ENCODE measurements at regions not wholly inside any gene's neighbourhood (a gene's known extent, or its start where the extent isn't known, plus 50 kb on each side); places are given as distances from the start of the nearest gene placed in this dataset.
"Not testable (repeated sequence)": the region's sequence is repeated elsewhere in the genome, so short reads cannot be mapped to it uniquely, and the experiment has no call there.

DNA sequence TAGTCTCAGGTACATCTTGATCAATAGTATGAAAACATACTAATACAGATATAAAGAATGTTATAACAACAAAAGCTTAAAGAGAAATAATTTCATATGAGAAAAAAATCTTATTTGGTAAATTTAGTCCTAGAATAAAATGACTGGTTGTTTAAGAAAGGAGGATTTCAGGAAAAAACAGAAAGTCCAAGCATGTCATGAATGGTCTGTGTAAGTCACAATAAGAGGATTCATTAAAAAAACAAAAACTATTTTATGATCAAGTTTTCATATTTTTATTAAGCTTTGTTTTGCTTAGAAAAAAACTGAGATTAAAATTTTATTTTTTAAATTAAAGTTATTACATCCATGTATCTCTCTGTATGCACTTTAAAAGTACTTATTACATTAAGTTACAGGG is 353.9 kb upstream of the SPHKAP start:
- H3K27me3 Mint-ChIP-seq (ENCODE audit: low read depth), result no peaks in the 10 kb centered on the region
- H3K36me3 Mint-ChIP-seq (ENCODE audit: low read depth), result no peaks in the 10 kb centered on the region
- CTCF ChIA-PET, result no interaction called here
- no peak overlapping the region for H3K27ac Mint-ChIP-seq
- H3K9me3 Mint-ChIP-seq, result peaks cover 3% of the 10 kb centered on the region
- H3K4me1 Mint-ChIP-seq (ENCODE audit: low read depth), result no peaks in the 10 kb centered on the region
- intact Hi-C loops (cut with micrococcal nuclease), result no loop called here
- no peak for DNase-seq
- no peak overlapping the region for H3K4me3 Mint-ChIP-seq

DNA sequence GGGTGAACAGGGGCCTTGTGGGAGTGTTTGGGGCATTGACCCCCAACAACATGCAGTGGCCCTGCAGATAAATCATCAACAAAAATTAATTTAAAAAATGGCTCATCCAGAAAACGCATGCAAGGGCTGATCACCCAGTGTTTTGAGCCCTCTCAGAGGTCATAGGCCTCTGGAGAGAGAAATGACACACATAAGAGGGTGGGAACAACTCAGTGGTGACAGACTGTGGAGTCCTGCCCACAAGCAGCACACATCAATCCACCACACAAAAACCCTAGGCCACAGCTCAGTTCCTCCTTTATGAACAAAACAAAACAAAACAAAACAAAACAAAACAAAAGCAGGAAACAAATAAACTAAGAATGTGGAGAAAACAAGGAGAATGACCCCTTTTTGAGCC is 351.7 kb upstream of the SPHKAP start:
- CTCF ChIA-PET, result no interaction called here
- intact Hi-C loops (cut with micrococcal nuclease), result no loop called here
- Mint-ChIP-seq H3K4me3 (no peak overlapping the region), H3K4me1 (ENCODE audit: low read depth) (no peaks in the 10 kb centered on the region), H3K36me3 (ENCODE audit: low read depth) (no peaks in the 10 kb centered on the region), H3K9me3 (peaks cover 3% of the 10 kb centered on the region), H3K27me3 (ENCODE audit: low read depth) (no peaks in the 10 kb centered on the region), H3K27ac (no peak overlapping the region)
- DNase-seq, result no peak

DNA sequence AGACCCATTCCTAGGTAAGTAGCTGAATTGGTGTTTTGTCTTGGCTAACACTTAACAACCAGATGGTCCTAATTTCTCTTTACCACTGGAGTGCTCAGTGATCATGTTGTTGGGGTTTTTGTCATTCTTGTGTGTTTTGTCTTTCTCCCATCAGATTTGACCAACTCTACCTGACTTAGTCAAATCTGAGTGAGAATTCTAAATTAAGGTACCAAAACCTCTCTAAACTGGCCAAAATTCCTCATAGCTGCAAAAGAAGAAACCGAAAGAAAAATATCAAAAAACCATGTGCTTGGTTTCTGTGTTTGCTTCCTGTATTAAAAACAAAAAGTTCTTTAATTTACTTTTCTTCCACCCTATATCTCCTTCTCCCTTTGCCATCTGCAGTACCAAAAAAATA is 350.7 kb upstream of the SPHKAP start:
- DNase-seq, result no peak
- intact Hi-C loops (cut with micrococcal nuclease), result no loop called here
- Mint-ChIP-seq H3K9me3 (peaks cover 3% of the 10 kb centered on the region), H3K36me3 (ENCODE audit: low read depth) (no peaks in the 10 kb centered on the region), H3K27ac (no peak overlapping the region), H3K4me1 (ENCODE audit: low read depth) (no peaks in the 10 kb centered on the region), H3K27me3 (ENCODE audit: low read depth) (no peaks in the 10 kb centered on the region), H3K4me3 (no peak overlapping the region)
- CTCF ChIA-PET, result no interaction called here

DNA sequence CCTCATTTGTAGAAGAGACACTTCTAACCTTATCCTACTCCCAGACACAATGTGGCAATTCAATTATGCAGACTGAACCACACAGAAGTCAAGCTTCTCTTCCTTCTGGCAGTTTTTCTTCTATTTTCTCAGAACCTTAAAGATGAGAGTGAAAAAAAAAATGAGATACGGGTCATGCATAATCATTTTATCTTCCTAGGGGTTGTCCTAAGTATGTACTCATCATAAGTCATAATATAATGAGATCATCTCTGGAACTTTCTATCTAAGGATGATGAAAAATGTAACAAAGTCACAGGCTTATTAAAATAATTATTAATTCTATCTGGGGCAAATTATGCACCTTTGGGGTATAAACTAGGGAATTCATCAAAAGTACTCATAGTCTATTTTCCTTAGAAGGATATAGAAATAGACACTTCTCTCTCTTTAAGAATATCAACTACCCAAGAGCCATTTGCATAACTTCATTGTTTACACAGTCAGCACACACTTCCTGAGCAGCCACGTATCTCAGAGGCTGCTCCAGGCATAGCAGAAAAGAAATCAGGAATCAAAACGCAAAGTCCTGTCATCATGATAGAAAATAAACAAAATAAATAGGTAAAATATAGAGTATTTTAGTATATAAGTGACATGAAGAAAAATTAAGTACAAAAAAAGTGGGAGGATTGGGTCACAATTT is 345.9 kb upstream of the SPHKAP start:
- Mint-ChIP-seq H3K27ac (no peak overlapping the region), H3K36me3 (ENCODE audit: low read depth) (no peaks in the 10 kb centered on the region)
- intact Hi-C loops (cut with micrococcal nuclease), result no loop called here

DNA sequence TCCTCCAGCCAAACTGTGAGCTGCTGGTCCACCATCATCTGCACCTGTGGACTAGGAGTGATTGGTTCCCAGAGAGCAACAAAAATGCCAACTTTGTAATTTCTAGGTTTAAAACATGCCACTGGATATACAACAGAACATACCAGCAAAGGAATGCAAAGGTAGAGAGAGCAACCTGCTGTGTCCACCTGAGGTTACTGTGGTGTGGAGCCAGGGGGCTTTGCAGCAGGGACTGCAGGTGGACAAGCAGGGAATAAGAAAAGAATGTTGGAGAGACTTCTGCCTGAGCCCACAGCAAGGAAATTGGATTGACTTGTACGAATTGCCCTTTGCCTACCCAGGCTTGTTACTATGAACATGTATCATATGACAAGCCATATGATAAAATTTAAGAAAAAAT is 345.2 kb upstream of the SPHKAP start:
- H3K4me1 Mint-ChIP-seq (ENCODE audit: low read depth), result no peaks in the 10 kb centered on the region
- CTCF ChIA-PET, result no interaction called here
- peaks cover 2% of the 10 kb centered on the region for H3K9me3 Mint-ChIP-seq
- intact Hi-C loops (cut with micrococcal nuclease), result no loop called here
- no peak overlapping the region for H3K4me3 Mint-ChIP-seq
- H3K27ac Mint-ChIP-seq, result no peak overlapping the region
- DNase-seq, result no peak
- H3K36me3 Mint-ChIP-seq (ENCODE audit: low read depth), result no peaks in the 10 kb centered on the region
- no peaks in the 10 kb centered on the region for H3K27me3 Mint-ChIP-seq (ENCODE audit: low read depth)

More for the DNA sequence above, 345.9 kb upstream of the SPHKAP start:
- no peaks in the 10 kb centered on the region for H3K9me3 Mint-ChIP-seq
- no peaks in the 10 kb centered on the region for H3K4me1 Mint-ChIP-seq (ENCODE audit: low read depth)
- no peak for DNase-seq
- H3K27me3 Mint-ChIP-seq (ENCODE audit: low read depth), result no peaks in the 10 kb centered on the region
- CTCF ChIA-PET, result no interaction called here
- H3K4me3 Mint-ChIP-seq, result no peak overlapping the region

DNA sequence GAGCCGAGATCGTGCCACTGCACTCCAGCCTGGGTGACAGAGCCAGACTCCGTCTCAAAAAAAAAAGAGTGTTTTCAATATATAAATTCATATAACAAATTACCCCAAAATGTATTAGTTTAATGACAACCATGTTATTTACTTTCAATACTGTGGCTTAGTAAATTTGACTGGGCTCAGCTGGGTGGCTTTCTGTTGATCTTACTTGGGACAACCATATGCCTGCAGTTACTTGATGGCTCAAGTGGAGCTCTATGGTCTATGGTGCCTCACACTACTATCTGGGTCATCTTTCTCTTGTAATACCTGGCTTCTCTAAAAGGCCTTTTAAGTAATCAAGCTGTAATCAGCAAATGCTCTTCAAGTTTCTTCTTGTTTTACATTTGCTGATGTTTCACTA is 341.5 kb upstream of the SPHKAP start:
- Mint-ChIP-seq H3K36me3 (ENCODE audit: low read depth) (no peaks in the 10 kb centered on the region), H3K9me3 (peaks cover 4% of the 10 kb centered on the region), H3K4me1 (ENCODE audit: low read depth) (no peaks in the 10 kb centered on the region), H3K27ac (no peak overlapping the region), H3K27me3 (ENCODE audit: low read depth) (no peaks in the 10 kb centered on the region), H3K4me3 (no peak overlapping the region)
- no peak for DNase-seq
- intact Hi-C loops (cut with micrococcal nuclease), result no loop called here
- CTCF ChIA-PET, result no interaction called here

DNA sequence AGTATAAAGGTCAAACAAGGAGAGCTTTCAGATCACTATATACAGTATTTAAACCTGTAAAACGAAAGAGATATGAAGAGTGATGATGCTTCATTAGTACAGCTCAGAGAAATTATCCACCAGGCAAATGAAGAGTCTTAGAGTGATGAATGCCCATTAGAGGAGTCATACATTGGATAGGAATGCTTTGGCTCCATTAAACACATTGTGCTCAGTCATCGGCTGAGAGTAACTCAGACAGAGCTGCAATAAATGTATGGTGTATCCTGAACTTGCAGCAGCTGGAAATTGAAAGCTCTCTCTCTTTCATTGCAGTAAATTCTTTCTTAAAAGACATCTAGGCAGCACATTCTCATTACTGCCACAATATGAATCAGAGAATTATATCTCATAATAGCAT is 340.8 kb upstream of the SPHKAP start:
- Mint-ChIP-seq H3K4me3 (no peak overlapping the region), H3K27ac (no peak overlapping the region), H3K9me3 (peaks cover 4% of the 10 kb centered on the region), H3K36me3 (ENCODE audit: low read depth) (no peaks in the 10 kb centered on the region), H3K4me1 (ENCODE audit: low read depth) (no peaks in the 10 kb centered on the region), H3K27me3 (ENCODE audit: low read depth) (no peaks in the 10 kb centered on the region)
- intact Hi-C loops (cut with micrococcal nuclease), result no loop called here
- no peak for DNase-seq
- CTCF ChIA-PET, result interaction anchor here (1.2 kb wide), 1 partner anchor 12 kb away, joined by 3 read pairs; no protein-coding TSS in a partner anchor

DNA sequence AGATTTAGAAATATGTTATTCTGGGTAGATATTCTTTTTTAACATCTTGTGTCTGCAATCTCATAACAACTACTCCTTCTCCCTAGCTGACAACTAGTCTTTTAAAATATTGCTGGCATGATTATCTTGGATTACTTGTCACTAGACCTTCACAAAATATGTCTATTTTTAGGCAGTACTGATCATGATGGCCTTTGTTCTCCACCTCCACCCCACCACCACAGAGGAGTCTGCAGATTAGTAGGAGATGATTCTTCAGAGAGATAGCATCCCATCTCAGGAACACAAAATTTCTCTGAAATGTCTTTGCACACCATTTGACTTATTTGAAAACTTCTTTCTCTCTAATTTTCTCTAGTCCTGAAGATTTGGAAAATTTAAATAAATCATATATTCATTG is 338.1 kb upstream of the SPHKAP start:
- H3K4me3 Mint-ChIP-seq, result no peak overlapping the region
- no peaks in the 10 kb centered on the region for H3K36me3 Mint-ChIP-seq (ENCODE audit: low read depth)
- CTCF ChIA-PET, result no interaction called here
- peaks cover 10% of the 10 kb centered on the region for H3K9me3 Mint-ChIP-seq
- no peaks in the 10 kb centered on the region for H3K27me3 Mint-ChIP-seq (ENCODE audit: low read depth)
- no peaks in the 10 kb centered on the region for H3K4me1 Mint-ChIP-seq (ENCODE audit: low read depth)
- intact Hi-C loops (cut with micrococcal nuclease), result no loop called here
- H3K27ac Mint-ChIP-seq, result no peak overlapping the region
- DNase-seq, result no peak

DNA sequence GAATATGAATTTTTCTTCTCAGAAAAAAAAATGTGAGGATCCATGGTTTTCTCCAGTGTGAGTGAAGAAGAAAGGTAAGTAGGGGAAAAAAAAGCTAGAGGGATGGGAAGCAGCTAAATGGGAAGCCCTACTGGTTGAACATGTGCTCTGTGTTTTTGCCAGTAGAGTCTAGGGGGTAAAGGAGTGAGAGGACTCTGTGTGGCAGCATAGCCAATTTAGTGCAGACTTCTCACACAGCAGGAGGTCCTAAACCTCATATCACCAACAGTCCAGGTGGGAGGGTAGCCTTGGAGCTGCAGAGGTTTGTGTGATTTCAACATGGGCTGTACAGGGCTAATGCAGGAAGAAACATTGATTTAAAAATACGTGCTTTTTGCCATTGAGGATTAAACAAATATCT is 334.5 kb upstream of the SPHKAP start:
- H3K4me3 Mint-ChIP-seq, result no peak overlapping the region
- CTCF ChIA-PET, result interaction anchor here (0.7 kb wide), 1 partner anchor 858 kb away, joined by 3 read pairs; no protein-coding TSS in a partner anchor
- no peaks in the 10 kb centered on the region for H3K27me3 Mint-ChIP-seq (ENCODE audit: low read depth)
- intact Hi-C loops (cut with micrococcal nuclease), result no loop called here
- peaks cover 7% of the 10 kb centered on the region for H3K9me3 Mint-ChIP-seq
- H3K27ac Mint-ChIP-seq, result no peak overlapping the region
- H3K4me1 Mint-ChIP-seq (ENCODE audit: low read depth), result no peaks in the 10 kb centered on the region
- no peaks in the 10 kb centered on the region for H3K36me3 Mint-ChIP-seq (ENCODE audit: low read depth)
- no peak for DNase-seq

DNA sequence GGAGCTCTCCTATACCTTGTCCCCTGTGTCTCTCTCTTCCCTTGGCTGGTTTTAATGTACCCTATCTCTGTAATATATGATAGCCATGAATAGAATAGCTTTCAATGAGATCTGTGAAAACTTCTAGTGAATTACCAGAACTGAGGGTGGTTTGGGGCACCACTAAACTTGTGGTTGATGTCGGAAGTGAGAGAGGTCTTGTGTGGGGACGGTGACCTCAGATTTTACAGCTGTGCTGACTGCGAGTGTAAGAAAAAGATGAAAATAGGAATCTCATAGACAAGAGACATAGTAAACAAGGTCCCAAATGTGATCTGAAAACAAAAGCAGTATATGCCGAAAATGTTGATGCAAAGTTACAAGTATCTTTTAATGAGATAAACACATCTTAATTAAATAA is 332.0 kb upstream of the SPHKAP start:
- DNase-seq; intact Hi-C loops (cut with micrococcal nuclease); H3K36me3 Mint-ChIP-seq (ENCODE audit: low read depth); CTCF ChIA-PET; H3K9me3 Mint-ChIP-seq; H3K4me1 Mint-ChIP-seq (ENCODE audit: low read depth); H3K27ac Mint-ChIP-seq; H3K4me3 Mint-ChIP-seq; H3K27me3 Mint-ChIP-seq (ENCODE audit: low read depth): not testable (repeated sequence)

DNA sequence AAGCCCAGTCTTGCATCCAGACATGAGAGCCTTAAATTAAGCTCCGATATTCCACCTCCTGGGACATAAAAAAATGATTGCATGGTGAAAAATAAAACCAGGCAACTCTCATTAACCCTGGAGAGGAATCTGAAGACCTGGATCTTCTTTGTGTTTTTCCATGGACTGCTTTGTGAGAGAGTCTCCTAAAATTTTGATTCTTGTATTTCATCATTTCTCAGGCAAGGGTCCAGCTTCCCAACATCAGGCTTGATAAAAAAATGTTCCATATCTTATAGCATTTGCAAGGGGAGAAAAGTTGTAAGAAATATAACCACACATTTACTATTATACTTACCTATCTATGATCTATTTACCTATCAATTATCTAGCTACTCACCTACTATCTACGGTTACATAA is 327.5 kb upstream of the SPHKAP start:
- Mint-ChIP-seq H3K27me3 (ENCODE audit: low read depth) (no peaks in the 10 kb centered on the region), H3K4me1 (ENCODE audit: low read depth) (no peaks in the 10 kb centered on the region), H3K36me3 (ENCODE audit: low read depth) (no peaks in the 10 kb centered on the region), H3K9me3 (no peaks in the 10 kb centered on the region), H3K4me3 (no peak overlapping the region), H3K27ac (no peak overlapping the region)
- intact Hi-C loops (cut with micrococcal nuclease), result no loop called here
- DNase-seq, result no peak
- CTCF ChIA-PET, result no interaction called here

DNA sequence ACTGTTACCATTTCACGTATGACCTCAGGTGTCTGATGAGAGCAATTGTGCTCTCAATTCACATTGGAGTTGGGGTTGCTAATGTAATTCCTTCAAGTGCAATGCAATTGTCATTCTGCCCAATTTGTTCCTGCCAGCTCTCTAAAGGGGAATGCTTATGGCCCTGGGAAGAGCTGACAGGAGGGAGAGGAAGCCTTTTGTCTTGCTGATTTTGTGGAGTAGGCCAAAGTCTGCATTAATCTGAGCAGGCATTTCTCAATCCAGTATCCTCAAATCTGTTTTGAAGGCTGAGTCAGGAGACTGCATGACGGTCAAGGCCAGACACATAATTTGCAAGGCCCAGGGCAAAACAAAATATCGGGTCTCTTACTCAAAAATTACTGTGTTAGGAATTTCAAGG is 326.4 kb upstream of the SPHKAP start:
- H3K9me3 Mint-ChIP-seq, result no peaks in the 10 kb centered on the region
- H3K27ac Mint-ChIP-seq, result no peak overlapping the region
- DNase-seq, result no peak
- intact Hi-C loops (cut with micrococcal nuclease), result no loop called here
- no peaks in the 10 kb centered on the region for H3K36me3 Mint-ChIP-seq (ENCODE audit: low read depth)
- no peaks in the 10 kb centered on the region for H3K27me3 Mint-ChIP-seq (ENCODE audit: low read depth)
- CTCF ChIA-PET, result no interaction called here
- H3K4me3 Mint-ChIP-seq, result no peak overlapping the region
- no peaks in the 10 kb centered on the region for H3K4me1 Mint-ChIP-seq (ENCODE audit: low read depth)

DNA sequence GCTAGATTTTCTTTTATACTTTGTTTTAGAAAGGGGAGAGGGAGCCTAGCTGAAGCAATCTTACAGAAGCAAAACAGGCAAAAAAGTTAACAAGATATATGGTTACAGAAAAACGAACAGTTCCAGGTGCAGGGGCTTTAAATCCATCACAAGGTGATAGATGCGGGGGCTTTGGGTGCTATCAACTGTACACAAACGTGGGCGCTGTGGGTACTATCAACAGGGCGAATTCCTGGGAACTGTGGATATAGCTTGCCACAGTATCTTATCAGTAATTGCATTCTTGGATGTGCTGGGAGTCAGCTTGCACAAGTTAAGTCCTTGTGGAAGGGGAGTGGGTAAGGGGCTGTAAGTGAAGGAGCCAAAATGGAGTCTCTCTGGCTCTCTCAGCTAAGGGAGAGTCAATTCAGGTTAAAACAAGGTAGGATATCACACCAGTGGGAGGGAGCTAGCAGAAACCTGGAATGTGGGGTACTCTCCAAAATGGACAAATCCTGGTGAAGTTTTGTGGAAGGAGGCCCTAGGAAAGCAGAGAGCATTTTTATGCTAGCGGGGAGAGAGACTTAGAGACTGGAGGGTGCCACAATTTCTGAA is 325.8 kb upstream of the SPHKAP start:
- CTCF ChIA-PET, result no interaction called here
- Mint-ChIP-seq H3K27ac (no peak overlapping the region), H3K27me3 (ENCODE audit: low read depth) (no peaks in the 10 kb centered on the region), H3K4me3 (no peak overlapping the region), H3K9me3 (no peaks in the 10 kb centered on the region), H3K36me3 (ENCODE audit: low read depth) (no peaks in the 10 kb centered on the region), H3K4me1 (ENCODE audit: low read depth) (no peaks in the 10 kb centered on the region)
- DNase-seq, result no peak
- intact Hi-C loops (cut with micrococcal nuclease), result no loop called here
